Brain microvascular endothelial cell (primary cell): ENCODE measurements at regions not wholly inside any gene's neighbourhood (a gene's known extent, or its start where the extent isn't known, plus 50 kb on each side); places are given as distances from the start of the nearest gene placed in this dataset.

Source experiments
- DNase-seq: peaks from one replicate; pipeline ENCODE4 v3.0.0-alpha.2; 2020
- H3K27ac ChIP-seq: fragments of 250-450 bp; sonication (Bioruptor Pico); 2 replicates; pipeline ENCODE4 v1.5.1; 2020; ENCODE audit warnings: mild to moderate bottlenecking, moderate library complexity
- H3K27me3 ChIP-seq: fragments of 250-450 bp; sonication (Bioruptor Pico); replicated peaks from 2 replicates; pipeline ENCODE4 v1.5.1; 2020; ENCODE audit warnings: mild to moderate bottlenecking
- H3K36me3 ChIP-seq: fragments of 250-450 bp; sonication (Bioruptor Pico); replicated peaks from 2 replicates; pipeline ENCODE4 v1.5.1; 2020; ENCODE audit warnings: mild to moderate bottlenecking
- H3K4me3 ChIP-seq: 2 replicates; pipeline ENCODE4 v1.5.1; 2011; ENCODE audit warnings: low read depth, mild to moderate bottlenecking, control low read depth, low read length, moderate library complexity
- in situ Hi-C: cut with HindIII; loops from 2 replicates; pipeline ENCODE4 v1.10.0; 2017; ENCODE audit warnings: low sequenced_read_pairs, low pct_ligation_motif_present
- TF ChIP-seq, protein P1 (sequence below): IDR thresholded peaks from 2 replicates; pipeline ENCODE4 v1.5.1; 2011; ENCODE audit warnings: low read depth, mild to moderate bottlenecking, moderate library complexity, low read length, control low read depth, inconsistent platforms; ENCODE audit errors: missing control alignments

DNA sequence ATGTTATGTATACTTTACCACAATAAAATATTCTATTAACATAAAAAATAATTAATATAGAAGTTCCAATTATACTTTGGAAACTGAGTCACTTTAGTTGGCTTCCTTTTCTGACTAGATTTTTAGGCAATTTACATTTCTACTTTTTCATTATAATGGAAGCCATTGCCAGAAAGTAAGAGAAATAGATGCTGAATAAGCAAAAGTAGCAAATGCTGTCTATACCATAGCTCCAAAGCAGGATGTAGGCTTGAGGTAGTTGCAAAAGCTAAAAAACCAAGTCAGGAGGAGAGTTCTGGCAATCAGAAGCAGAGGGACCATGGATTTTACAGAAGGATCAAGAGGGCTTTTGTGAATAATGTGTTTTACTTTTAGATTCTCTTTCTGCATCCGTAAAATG, 262.4 kb upstream of the TMEM229A start:
- TF ChIP-seq, protein P1, sequence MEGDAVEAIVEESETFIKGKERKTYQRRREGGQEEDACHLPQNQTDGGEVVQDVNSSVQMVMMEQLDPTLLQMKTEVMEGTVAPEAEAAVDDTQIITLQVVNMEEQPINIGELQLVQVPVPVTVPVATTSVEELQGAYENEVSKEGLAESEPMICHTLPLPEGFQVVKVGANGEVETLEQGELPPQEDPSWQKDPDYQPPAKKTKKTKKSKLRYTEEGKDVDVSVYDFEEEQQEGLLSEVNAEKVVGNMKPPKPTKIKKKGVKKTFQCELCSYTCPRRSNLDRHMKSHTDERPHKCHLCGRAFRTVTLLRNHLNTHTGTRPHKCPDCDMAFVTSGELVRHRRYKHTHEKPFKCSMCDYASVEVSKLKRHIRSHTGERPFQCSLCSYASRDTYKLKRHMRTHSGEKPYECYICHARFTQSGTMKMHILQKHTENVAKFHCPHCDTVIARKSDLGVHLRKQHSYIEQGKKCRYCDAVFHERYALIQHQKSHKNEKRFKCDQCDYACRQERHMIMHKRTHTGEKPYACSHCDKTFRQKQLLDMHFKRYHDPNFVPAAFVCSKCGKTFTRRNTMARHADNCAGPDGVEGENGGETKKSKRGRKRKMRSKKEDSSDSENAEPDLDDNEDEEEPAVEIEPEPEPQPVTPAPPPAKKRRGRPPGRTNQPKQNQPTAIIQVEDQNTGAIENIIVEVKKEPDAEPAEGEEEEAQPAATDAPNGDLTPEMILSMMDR, result no peak
- DNase-seq, result no peak
- H3K36me3 ChIP-seq, result no peaks in the 10 kb centered on the region
- no peak overlapping the region for H3K4me3 ChIP-seq
- in situ Hi-C loops, result no loop called here
- no peaks in the 10 kb centered on the region for H3K27me3 ChIP-seq
- no peak overlapping the region for H3K27ac ChIP-seq

DNA sequence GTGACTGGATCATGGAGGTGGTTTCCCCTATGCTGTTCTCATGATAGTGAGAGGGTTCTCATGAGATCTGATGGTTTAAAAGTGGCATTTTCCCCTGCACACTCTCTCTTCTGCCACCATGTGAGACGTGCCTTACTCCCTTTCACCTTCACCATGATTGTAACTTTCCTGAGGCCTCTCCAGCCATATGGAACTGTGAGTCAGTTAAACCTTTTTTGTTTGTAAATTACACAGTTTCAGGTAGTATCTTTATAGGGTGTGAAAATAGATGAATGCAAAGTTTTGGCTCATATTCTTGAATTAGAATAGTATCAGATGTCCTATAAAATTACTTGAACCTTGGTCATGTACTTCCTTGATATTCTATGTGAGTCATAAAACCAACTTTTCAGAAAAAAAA, 252.1 kb upstream of the TMEM229A start:
- in situ Hi-C loops, result no loop called here
- no peaks in the 10 kb centered on the region for H3K27me3 ChIP-seq
- H3K36me3 ChIP-seq, result no peaks in the 10 kb centered on the region
- H3K4me3 ChIP-seq, result no peak overlapping the region
- TF ChIP-seq, protein P1, result no peak
- H3K27ac ChIP-seq, result no peak overlapping the region
- DNase-seq, result no peak

DNA sequence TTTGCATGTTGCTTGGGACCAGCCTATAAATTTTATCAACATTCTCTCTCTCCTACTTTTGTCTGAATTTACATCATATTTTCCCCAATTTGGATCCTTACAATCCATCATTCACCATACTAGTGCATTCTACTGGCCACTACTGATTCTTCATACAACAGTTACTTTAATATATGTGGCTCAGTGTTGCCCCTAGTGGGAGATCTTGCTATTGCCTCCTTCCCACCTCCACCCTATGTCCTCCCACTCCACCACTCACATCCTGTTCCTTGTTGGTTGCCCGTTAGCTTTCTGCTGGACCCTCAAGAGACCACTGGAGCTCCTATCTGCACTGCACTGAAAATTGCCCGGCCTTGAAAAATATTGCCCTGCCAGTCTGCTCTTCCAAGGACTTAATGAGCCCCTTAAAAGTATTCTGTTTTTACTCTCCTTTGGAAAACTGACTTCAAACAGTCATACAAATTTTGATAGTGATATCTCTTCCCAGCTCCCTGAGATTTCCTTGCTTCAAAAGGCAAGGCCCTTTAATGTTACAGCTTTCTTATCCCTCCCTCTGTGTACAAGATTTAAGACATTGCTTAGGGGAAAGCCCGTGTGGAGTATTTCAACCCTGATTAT, 243.2 kb upstream of the TMEM229A start:
- in situ Hi-C loops, result no loop called here
- no peaks in the 10 kb centered on the region for H3K36me3 ChIP-seq
- TF ChIP-seq, protein P1, result peak; percentile 69
- H3K27ac ChIP-seq, result no peak overlapping the region
- peak; percentile 10 for DNase-seq
- no peaks in the 10 kb centered on the region for H3K27me3 ChIP-seq
- no peak overlapping the region for H3K4me3 ChIP-seq

DNA sequence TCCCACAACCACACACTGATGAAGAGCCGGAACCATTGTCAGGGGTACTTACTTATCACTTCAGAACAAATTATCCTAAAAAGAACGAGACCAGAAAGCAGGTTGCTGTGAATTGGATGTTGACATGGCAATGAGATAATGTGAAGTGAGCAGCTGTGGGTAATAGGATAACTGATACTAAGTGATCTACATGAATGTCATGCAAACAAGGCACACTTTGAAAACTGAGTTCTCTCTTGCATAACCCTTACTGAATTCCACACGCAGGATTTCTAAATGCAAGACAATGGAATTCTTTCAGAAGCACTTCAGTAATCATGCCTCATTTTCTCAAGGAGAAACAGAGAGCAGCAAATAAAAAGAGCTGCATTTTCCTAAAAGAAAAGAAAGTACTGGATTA, 242.5 kb upstream of the TMEM229A start:
- no peak overlapping the region for H3K27ac ChIP-seq
- no peaks in the 10 kb centered on the region for H3K36me3 ChIP-seq
- TF ChIP-seq, protein P1, result no peak
- no peak for DNase-seq
- in situ Hi-C loops, result no loop called here
- H3K27me3 ChIP-seq, result no peaks in the 10 kb centered on the region
- H3K4me3 ChIP-seq, result no peak overlapping the region

DNA sequence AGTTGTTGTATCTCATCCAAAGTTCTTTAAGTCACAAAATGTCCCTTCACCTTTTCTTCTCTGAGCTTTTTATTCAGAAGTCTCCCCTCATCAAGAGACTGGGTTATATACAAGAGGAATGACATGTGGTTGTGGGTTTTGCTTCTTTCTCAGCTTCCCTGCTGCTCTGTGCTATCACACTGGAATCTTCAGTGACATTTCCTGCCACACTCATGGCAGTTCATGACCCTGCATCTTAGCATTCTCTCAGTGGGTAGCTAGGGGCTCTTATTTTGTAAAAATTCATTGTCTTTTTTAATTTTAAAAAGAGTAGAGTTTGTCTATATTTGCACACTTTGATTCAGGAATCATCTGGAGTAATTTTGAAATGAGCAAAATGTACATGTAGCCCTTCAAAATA, 236.9 kb upstream of the TMEM229A start:
- no peak overlapping the region for H3K27ac ChIP-seq
- DNase-seq, result no peak

More for the DNA sequence above, 236.9 kb upstream of the TMEM229A start:
- Histone ChIP-seq H3K4me3 (no peak overlapping the region), H3K36me3 (no peaks in the 10 kb centered on the region), H3K27me3 (no peaks in the 10 kb centered on the region)
- TF ChIP-seq, protein P1, result no peak
- in situ Hi-C loops, result no loop called here
